ENCODE measurements at regions not wholly inside any gene's neighbourhood (a gene's known extent, or its start where the extent isn't known, plus 50 kb on each side); places are given as distances from the start of the nearest gene placed in this dataset.

DNA sequence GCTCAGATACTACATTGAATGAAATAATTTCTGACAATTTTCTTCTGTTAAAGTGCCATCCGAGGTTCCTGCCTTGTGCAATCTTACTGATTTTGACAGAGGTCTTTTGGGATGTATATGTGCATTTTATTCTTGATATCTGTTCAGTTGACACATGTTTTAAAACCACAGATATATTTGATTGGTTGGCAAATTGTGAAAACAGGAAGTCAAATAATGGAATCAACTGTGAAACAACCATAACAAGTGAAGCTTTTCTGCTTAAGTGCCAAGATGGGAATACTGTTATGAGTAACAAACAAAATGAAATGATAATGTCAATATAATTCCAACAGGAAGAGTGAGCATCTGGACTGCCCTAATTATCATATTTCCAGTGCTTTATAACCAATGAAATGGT lies 84.9 kb upstream of the TET2 start:
- no peak for FAIRE-seq
- no peaks in the 10 kb centered on the region for H3K9me3 ChIP-seq
- no peak for ATAC-seq
- DNase-seq (ENCODE audit: low read depth in 1 of 2, low spot score in 1 of 2): no peak
- no peak for TF ChIP-seq PHF8 (IDR thresholded peaks at IDR 0.05; ENCODE audit: borderline replicate concordance, low read depth)
- TF ChIP-seq TP53 (CRISPR knock-in tag; IDR thresholded peaks at IDR 0.05): no peak
- TF ChIP-seq CBX2 (IDR thresholded peaks at IDR 0.05; ENCODE audit: borderline replicate concordance, low read depth): no peak
- no peak for TF ChIP-seq MAFK (IDR thresholded peaks at IDR 0.05; ENCODE audit: partially characterized antibody)
- TF ChIP-seq, protein P1, sequence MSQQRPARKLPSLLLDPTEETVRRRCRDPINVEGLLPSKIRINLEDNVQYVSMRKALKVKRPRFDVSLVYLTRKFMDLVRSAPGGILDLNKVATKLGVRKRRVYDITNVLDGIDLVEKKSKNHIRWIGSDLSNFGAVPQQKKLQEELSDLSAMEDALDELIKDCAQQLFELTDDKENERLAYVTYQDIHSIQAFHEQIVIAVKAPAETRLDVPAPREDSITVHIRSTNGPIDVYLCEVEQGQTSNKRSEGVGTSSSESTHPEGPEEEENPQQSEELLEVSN (IDR thresholded peaks at IDR 0.05; ENCODE audit: borderline replicate concordance, low read depth): no peak
- TF ChIP-seq ZSCAN20 (CRISPR knock-in tag; IDR thresholded peaks at IDR 0.05): no peak
- TF ChIP-seq CHD2 (IDR thresholded peaks at IDR 0.05; ENCODE audit: low read length, partially characterized antibody): no peak
- no peak for TF ChIP-seq NFE2L2 (conservative IDR thresholded peaks at IDR 0.05; ENCODE audit: low read length)
- no peak for TF ChIP-seq ZNF302 (CRISPR knock-in tag; IDR thresholded peaks at IDR 0.05)
- TF ChIP-seq HOXA7 (CRISPR knock-in tag; IDR thresholded peaks at IDR 0.05): no peak
- TF ChIP-seq FOXS1 (CRISPR knock-in tag; IDR thresholded peaks at IDR 0.05): no peak
- no peak for TF ChIP-seq CHD4 (IDR thresholded peaks at IDR 0.05; ENCODE audit: borderline replicate concordance)
- TF ChIP-seq RFX5 (IDR thresholded peaks at IDR 0.05): no peak
- no peak for TF ChIP-seq EHMT2 (IDR thresholded peaks at IDR 0.05; ENCODE audit: low read depth)
- TF ChIP-seq TFCP2L1 (CRISPR knock-in tag; IDR thresholded peaks at IDR 0.05): no peak
- WGBS (ENCODE audit: missing lambda C conversion rate): 5% methylated on average over 1 of the region's 1 CpG
- no peak overlapping the region for H3K27ac ChIP-seq
- H3K4me2 ChIP-seq: no peak overlapping the region
- no peak overlapping the region for H3K4me3 ChIP-seq
- no peaks in the 10 kb centered on the region for H3K4me1 ChIP-seq
- POLR2A ChIA-PET: no interaction called here
- CTCF ChIA-PET: no interaction called here

DNA sequence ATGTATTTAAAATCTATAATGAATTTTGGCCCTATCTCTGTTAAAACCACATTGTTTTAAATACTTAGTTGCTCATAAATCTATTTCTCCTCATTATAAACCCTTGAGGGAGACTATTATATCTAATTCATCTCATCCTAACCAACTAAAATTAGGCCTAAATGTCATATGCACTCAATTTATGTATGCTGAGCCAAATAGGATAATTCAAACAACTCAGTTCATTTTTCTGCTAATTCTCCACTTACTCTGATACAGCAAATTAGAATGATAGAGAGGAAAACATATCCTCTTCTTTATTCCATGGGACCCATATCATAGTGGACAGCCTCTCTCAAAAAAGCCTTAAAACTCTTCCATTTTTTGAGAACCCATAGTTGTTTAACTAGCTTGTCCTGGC lies 80.3 kb upstream of the TET2 start:
- H3K4me1 ChIP-seq: no peaks in the 10 kb centered on the region
- ATAC-seq (no peak), FAIRE-seq (no peak), DNase-seq (ENCODE audit: low read depth in 1 of 2, low spot score in 1 of 2) (no peak)
- ChIA-PET POLR2A (no interaction called here), CTCF (no interaction called here)
- H3K9me3 ChIP-seq: no peaks in the 10 kb centered on the region
- H3K4me2 ChIP-seq: no peak overlapping the region
- no peak overlapping the region for H3K4me3 ChIP-seq
- H3K27ac ChIP-seq: no peak overlapping the region
- TF ChIP-seq, protein P2, sequence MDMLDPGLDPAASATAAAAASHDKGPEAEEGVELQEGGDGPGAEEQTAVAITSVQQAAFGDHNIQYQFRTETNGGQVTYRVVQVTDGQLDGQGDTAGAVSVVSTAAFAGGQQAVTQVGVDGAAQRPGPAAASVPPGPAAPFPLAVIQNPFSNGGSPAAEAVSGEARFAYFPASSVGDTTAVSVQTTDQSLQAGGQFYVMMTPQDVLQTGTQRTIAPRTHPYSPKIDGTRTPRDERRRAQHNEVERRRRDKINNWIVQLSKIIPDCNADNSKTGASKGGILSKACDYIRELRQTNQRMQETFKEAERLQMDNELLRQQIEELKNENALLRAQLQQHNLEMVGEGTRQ (IDR thresholded peaks at IDR 0.05): no peak
- TF ChIP-seq, protein P3, sequence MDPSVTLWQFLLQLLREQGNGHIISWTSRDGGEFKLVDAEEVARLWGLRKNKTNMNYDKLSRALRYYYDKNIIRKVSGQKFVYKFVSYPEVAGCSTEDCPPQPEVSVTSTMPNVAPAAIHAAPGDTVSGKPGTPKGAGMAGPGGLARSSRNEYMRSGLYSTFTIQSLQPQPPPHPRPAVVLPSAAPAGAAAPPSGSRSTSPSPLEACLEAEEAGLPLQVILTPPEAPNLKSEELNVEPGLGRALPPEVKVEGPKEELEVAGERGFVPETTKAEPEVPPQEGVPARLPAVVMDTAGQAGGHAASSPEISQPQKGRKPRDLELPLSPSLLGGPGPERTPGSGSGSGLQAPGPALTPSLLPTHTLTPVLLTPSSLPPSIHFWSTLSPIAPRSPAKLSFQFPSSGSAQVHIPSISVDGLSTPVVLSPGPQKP (IDR thresholded peaks at IDR 0.05; ENCODE audit: low read depth, low read length): no peak
- TF ChIP-seq GATA3 (IDR thresholded peaks at IDR 0.05; ENCODE audit: borderline replicate concordance) (no peak), ZFP36 (IDR thresholded peaks at IDR 0.05; ENCODE audit: borderline replicate concordance, partially characterized antibody) (no peak), NR3C1 (IDR thresholded peaks at IDR 0.05) (no peak), TFCP2L1 (CRISPR knock-in tag; IDR thresholded peaks at IDR 0.05) (no peak), BHLHE40 (IDR thresholded peaks at IDR 0.05; ENCODE audit: low read depth, low read length) (no peak), RCOR1 (IDR thresholded peaks at IDR 0.05; ENCODE audit: low read depth, low read length) (no peak), RAD21 (conservative IDR thresholded peaks at IDR 0.05 in 1 of 2, IDR thresholded peaks at IDR 0.05 in 1 of 2) (no peak), POLR2AphosphoS2 (conservative IDR thresholded peaks at IDR 0.05; ENCODE audit: low read length) (no peak), HOXB5 (CRISPR knock-in tag; IDR thresholded peaks at IDR 0.05) (no peak), ZSCAN20 (CRISPR knock-in tag; IDR thresholded peaks at IDR 0.05) (no peak), NFE2L2 (conservative IDR thresholded peaks at IDR 0.05; ENCODE audit: low read length) (no peak), ESRRA (IDR thresholded peaks at IDR 0.05; ENCODE audit: borderline replicate concordance, low read length) (no peak), EP300 (IDR thresholded peaks at IDR 0.05) (no peak)
- TF ChIP-seq, protein P4, sequence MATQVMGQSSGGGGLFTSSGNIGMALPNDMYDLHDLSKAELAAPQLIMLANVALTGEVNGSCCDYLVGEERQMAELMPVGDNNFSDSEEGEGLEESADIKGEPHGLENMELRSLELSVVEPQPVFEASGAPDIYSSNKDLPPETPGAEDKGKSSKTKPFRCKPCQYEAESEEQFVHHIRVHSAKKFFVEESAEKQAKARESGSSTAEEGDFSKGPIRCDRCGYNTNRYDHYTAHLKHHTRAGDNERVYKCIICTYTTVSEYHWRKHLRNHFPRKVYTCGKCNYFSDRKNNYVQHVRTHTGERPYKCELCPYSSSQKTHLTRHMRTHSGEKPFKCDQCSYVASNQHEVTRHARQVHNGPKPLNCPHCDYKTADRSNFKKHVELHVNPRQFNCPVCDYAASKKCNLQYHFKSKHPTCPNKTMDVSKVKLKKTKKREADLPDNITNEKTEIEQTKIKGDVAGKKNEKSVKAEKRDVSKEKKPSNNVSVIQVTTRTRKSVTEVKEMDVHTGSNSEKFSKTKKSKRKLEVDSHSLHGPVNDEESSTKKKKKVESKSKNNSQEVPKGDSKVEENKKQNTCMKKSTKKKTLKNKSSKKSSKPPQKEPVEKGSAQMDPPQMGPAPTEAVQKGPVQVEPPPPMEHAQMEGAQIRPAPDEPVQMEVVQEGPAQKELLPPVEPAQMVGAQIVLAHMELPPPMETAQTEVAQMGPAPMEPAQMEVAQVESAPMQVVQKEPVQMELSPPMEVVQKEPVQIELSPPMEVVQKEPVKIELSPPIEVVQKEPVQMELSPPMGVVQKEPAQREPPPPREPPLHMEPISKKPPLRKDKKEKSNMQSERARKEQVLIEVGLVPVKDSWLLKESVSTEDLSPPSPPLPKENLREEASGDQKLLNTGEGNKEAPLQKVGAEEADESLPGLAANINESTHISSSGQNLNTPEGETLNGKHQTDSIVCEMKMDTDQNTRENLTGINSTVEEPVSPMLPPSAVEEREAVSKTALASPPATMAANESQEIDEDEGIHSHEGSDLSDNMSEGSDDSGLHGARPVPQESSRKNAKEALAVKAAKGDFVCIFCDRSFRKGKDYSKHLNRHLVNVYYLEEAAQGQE (IDR thresholded peaks at IDR 0.05): no peak
- TF ChIP-seq, protein P5, sequence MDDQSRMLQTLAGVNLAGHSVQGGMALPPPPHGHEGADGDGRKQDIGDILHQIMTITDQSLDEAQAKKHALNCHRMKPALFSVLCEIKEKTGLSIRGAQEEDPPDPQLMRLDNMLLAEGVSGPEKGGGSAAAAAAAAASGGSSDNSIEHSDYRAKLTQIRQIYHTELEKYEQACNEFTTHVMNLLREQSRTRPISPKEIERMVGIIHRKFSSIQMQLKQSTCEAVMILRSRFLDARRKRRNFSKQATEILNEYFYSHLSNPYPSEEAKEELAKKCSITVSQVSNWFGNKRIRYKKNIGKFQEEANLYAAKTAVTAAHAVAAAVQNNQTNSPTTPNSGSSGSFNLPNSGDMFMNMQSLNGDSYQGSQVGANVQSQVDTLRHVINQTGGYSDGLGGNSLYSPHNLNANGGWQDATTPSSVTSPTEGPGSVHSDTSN (IDR thresholded peaks at IDR 0.05): no peak
- TF ChIP-seq, protein P6, sequence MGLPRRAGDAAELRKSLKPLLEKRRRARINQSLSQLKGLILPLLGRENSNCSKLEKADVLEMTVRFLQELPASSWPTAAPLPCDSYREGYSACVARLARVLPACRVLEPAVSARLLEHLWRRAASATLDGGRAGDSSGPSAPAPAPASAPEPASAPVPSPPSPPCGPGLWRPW (IDR thresholded peaks at IDR 0.05): no peak
- TF ChIP-seq, protein P7, sequence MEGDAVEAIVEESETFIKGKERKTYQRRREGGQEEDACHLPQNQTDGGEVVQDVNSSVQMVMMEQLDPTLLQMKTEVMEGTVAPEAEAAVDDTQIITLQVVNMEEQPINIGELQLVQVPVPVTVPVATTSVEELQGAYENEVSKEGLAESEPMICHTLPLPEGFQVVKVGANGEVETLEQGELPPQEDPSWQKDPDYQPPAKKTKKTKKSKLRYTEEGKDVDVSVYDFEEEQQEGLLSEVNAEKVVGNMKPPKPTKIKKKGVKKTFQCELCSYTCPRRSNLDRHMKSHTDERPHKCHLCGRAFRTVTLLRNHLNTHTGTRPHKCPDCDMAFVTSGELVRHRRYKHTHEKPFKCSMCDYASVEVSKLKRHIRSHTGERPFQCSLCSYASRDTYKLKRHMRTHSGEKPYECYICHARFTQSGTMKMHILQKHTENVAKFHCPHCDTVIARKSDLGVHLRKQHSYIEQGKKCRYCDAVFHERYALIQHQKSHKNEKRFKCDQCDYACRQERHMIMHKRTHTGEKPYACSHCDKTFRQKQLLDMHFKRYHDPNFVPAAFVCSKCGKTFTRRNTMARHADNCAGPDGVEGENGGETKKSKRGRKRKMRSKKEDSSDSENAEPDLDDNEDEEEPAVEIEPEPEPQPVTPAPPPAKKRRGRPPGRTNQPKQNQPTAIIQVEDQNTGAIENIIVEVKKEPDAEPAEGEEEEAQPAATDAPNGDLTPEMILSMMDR (IDR thresholded peaks at IDR 0.05): no peak

Data from A549 (cell line).